ENCODE measurements at regions not wholly inside any gene's neighbourhood (a gene's known extent, or its start where the extent isn't known, plus 50 kb on each side); places are given as distances from the start of the nearest gene placed in this dataset.

- DNase-seq, result no peak
Measured at GRCh38 chr2:10985901-10986535, 74.3 kb downstream of the KCNF1 start.

DNA sequence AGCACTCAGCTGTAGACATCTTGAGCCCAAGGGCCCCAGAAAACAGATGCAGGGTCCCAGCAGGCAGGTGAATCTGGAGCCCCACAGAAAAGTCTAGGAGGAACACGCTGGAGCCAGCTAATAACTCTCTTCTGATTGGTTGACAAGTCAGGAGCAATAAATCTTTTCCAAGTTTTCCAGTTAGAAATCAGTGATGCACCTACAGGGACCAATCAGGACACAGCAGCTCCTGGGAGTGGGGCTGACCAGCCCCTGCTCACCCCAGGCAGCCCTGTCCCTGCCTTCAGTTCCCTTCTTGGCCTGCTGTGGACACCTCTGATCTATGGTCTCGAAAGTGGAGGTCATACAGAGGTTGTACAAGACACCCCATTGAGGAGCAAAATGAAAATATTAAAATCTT, 75.7 kb downstream of the KCNF1 start:
- no peak for DNase-seq

- no peak for DNase-seq
Measured at GRCh38 chr2:10987861-10988260, 76.1 kb downstream of the KCNF1 start.

- DNase-seq, result no peak
Measured at GRCh38 chr2:10989151-10989550, 77.4 kb downstream of the KCNF1 start.

- DNase-seq, result no peak
Measured at GRCh38 chr2:10989782-10990181, 78.0 kb downstream of the KCNF1 start.

DNA sequence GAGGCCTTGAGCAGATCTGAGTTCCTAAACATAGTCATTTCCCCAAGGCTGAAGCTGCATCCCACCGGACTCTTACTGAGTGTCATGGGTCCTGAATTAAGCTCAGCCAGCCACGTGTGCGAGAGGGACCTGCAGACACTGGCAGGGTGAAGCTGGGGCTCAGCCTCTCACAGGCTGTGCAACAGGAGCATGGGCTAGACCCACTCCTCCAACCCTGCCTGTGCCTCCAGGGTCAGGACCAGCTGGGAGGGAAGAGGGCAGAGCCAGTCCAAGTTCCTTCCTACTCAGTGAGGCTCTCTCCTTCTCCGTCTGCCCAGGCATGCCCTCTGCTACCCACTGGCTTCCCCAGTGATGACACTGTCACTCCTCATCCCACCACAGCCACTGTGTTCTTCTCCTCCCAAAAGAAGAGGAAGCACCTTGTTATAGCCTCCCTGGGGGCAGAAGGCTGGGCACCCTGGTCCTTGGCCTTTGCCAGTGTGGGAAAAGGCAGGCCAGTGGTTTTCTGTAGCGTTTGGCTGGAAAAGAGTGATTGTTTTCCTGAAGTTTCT, 78.9 kb downstream of the KCNF1 start:
- DNase-seq, result no peak

DNA sequence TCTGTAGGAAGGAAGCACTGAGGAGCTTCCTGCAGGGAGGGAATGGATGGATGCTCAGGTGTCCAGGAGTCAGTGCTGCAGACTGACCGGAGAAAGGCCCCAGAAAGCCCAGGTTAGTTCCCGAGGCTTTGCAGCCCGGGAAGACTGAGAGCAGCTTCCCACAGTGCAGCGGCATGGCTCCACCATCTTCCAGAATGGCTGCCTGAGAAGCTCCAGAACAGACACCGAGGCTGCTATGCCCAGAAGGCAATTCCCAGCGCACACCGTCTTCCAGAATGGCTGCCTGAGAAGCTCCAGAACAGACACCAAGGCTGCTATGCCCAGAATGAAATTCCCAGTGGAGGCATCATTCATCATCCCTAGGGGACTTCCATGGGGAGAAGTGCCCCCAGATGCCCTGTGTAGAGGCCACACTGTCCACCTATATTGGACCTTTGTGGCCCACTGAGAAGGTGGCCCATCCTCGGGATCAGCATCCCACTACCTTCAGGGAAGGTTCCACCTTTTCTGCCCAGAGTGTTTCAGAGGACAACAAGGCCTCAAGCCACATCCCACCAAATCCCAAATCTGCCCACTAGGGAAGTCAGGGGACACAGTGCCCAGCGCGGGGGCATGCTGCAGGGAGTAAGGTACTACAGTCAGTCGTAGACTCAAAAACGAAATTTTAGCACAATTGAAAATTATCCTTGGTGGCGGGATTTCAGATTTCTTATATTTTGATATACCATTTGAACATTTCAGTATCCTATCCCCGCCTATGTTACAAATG, 80.5 kb downstream of the KCNF1 start:
- no peak for DNase-seq

DNA sequence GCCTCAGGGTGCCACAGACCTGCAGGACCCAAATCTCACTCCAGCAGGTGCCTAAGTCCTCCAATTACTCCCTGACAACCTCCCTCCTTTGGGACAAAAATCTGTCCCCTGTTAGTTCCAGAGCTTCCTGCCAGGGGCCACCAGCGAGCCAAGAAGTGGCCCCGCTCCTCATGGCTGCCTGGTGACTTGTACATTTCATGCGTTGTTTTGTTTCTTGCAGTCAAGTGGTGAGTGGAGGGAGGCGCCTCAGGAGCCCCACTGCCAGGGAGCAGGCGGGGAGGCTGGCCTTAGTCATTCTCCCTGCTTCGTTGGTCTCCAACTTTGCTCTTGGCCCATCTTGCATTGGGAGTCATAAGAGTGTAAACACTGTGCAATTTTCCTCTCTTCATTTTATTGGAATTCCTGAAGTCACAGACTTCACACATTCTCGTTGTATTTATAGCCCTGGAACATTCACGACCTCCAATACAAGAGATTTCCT, 81.3 kb downstream of the KCNF1 start:
- no peak for DNase-seq

GRCh38 chr2:10995366-10995970, 83.7 kb downstream of the KCNF1 start:
- DNase-seq, result no peak

DNA sequence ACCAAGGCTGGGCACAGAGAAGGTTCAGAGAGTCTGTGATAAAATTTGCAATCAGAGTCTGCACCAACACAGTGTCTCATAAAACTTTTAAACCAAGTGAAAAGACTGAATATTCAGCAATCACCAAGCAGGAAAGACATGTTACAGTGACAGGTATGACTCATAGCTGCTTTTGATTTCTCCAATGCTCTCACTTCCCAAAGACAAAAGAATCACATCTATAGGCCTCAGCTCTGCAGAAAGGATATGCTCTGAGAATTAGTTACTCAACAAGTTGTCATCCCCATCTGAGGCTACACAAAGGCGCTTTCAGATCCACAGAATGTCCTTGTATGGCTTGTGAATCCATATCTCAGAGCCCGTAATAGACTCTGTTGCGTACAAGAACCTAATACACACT, 92.5 kb downstream of the KCNF1 start:
- no peak for DNase-seq

DNA sequence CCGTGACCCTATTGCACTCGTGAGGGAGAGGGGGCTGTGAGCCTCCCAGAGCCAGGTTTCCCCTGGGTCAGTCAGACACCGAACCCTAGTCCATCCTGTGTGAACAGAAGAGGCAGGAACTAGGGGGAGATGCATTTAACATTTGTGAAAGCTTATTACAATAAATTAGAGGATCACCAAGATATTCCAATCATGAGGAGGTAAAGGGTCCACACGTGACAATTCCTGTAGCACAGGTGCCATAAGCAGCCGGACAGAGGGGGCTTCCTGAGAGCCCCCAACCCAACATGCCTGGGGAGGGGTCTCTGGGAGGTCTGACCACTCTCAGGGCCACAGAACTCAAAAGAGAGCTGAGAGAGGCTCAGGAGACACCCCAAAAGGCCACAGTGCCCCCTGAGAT, 93.3 kb downstream of the KCNF1 start:
- no peak for DNase-seq

- DNase-seq, result no peak
Measured at GRCh38 chr2:11006191-11006590, 94.5 kb downstream of the KCNF1 start.

DNA sequence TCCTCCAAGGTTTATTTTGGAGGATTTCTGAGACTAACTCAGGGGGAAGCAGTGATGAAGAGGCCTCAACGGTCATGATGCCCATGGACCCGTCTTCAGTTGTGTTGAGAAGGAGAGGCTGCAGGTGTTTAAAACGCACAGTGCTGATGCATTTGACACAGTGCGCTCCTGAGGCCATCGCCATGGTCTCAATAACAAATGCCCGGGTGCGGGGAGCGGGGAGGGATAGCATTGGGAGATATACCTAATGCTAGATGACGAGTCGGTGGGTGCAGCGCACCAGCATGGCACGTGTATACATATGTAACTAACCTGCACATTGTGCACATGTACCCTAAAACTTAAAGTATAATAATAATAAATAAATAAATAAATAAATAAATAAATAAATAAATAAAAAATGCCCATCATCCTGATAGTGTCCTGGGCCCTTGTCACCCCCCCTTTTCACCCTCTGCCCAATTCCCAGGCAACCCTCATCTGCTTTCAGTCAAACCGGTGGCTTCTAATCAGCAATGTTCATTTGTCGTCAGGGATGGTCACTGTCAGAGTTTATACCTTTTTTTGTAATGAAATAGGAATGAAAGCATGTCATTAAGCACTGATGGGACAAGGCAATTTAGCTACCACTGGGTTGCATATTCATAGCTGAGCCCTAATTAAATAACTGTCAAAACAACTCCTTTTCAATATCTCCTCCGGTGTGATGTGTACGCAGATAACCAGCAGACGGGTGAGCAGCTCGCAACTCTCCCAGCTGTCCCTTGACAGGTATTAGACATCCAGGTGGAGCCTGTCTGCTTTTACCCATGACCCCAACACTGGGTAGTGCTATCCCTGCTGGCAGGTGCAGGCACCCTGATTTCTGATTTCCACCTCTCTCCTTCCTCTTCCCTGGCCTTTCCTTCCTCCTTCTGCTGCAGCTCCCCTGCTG, 95.9 kb downstream of the KCNF1 start:
- DNase-seq, result no peak

- no peak for DNase-seq
Measured at GRCh38 chr2:11008773-11009172, 97.0 kb downstream of the KCNF1 start.

DNA sequence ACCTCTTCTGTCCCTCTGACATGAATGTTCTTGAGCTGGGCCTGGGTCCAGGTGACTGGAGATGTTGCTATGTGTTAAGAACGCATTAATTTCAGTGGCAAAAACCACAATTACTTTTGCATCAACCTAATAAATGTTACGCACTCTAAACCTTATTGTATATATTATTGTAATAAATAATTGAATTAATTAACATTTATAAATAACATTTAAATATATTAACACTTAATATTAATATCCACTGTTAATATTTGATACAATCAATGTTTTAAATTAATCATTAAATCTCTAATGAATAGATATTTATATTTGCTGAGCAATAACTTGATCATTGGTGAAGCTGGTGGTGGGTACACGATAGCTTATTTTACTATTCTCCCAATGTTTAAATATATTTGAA, 97.4 kb downstream of the KCNF1 start:
- DNase-seq, result no peak

DNA sequence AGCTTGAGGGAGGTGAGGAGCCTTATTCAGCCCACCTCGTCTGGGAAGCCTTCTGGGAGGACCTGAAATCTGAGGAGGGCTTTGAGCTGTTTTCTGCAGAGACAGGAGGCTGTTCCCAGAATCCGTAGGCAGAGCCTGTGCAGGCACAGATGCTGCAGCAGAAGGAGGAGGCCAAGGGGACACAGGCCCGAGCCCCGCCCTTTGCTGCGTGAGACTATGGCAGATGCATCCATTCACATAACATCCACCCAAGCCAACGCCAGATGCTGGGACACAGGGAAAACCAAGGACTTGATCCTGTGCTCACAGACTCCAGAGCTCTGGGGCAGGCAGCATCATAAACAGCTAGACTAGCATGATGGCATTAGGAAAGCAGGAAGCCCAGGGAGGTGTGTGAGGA, 98.2 kb downstream of the KCNF1 start:
- DNase-seq, result no peak

DNA sequence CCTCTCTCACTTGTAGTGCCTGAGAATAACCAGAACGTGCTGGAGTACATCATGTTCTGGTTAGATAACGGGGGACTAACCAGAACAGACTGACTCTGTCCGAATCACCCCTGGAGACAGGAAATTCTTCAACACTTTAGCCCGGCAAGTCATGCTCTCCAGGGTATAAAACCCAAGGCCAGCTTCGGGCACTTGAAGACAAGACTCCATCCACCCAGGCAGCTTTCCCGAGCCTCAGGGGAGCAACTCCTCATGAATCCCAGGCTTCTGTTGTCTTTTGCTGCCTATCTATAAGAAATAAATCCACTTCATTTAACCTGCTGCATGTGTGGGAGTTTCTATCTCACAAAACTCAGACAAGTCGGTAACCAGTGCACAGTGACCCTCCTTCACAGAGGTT, 99.6 kb downstream of the KCNF1 start:
- no peak for DNase-seq

- DNase-seq, result no peak
Measured at GRCh38 chr2:11012131-11012693, 100.5 kb downstream of the KCNF1 start.

GRCh38 chr2:11013196-11013595, 101.5 kb downstream of the KCNF1 start:
- no peak for DNase-seq

DNA sequence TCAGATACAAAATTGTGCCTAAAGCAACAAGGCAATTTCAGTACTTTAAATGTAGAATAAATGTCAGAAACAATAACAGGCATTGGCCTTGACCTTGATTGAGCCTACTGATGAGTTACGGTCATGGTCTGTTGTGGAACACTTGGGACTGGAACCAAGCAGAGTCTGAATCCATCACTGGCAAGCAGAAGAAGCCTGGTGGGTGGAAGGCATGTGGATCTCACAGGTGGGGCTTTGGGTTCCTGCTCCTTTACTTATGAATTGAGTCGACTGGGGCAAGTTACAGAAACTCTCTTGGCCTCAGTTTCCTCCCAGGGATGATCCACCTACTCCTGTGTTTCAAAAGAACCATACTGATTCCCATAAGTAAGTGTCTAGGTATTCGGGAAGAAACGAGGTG, 102.3 kb downstream of the KCNF1 start:
- DNase-seq, result no peak

- no peak for DNase-seq
Measured at GRCh38 chr2:11016735-11017388, 105.1 kb downstream of the KCNF1 start.

- DNase-seq, result no peak
Measured at GRCh38 chr2:11017921-11018320, 106.2 kb downstream of the KCNF1 start.
